ENCODE measurements at regions not wholly inside any gene's neighbourhood (a gene's known extent, or its start where the extent isn't known, plus 50 kb on each side); places are given as distances from the start of the nearest gene placed in this dataset.

DNA sequence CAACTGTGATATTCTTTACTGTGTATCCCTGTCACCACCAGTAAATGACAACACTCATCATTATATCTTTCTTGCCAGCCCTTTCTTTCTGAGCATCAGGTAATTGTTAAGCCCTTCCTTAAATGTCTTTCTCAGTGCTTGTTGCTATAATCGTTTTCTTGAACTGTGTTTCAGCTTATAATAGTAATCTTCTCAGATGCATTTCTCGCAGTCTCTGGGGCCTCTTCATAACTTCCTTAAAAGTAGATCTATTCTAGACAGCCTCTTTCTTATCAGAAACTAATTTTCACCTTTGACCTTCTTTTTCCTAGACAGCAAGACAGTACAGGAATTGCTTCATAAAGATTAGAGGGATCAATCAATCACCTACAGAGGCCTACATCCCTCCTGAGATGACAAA is 648.1 kb downstream of the CPS1 start:
- TF ChIP-seq EZH2 (IDR thresholded peaks at IDR 0.05; ENCODE audit: low read length) = no peak
- TF ChIP-seq, protein P1, sequence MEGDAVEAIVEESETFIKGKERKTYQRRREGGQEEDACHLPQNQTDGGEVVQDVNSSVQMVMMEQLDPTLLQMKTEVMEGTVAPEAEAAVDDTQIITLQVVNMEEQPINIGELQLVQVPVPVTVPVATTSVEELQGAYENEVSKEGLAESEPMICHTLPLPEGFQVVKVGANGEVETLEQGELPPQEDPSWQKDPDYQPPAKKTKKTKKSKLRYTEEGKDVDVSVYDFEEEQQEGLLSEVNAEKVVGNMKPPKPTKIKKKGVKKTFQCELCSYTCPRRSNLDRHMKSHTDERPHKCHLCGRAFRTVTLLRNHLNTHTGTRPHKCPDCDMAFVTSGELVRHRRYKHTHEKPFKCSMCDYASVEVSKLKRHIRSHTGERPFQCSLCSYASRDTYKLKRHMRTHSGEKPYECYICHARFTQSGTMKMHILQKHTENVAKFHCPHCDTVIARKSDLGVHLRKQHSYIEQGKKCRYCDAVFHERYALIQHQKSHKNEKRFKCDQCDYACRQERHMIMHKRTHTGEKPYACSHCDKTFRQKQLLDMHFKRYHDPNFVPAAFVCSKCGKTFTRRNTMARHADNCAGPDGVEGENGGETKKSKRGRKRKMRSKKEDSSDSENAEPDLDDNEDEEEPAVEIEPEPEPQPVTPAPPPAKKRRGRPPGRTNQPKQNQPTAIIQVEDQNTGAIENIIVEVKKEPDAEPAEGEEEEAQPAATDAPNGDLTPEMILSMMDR (optimal IDR thresholded peaks at IDR 0.05 in 1 of 3, IDR thresholded peaks at IDR 0.05 in 1 of 3, conservative IDR thresholded peaks at IDR 0.05 in 1 of 3; ENCODE audit: extremely low read depth in 1 of 3, insufficient read depth in 2 of 3, low read length in 3 of 3) = no peak
- Histone ChIP-seq H3K4me1 (ENCODE audit: control insufficient read depth, extremely low read depth, insufficient read depth, low read length) (no peaks in the 10 kb centered on the region), H4K20me1 (ENCODE audit: control insufficient read depth, extremely low read depth, insufficient read depth, low read length) (no peaks in the 10 kb centered on the region), H3K9me1 (ENCODE audit: control insufficient read depth, extremely low read depth, insufficient read depth, low read length) (no peaks in the 10 kb centered on the region), H2AFZ (ENCODE audit: control insufficient read depth, low read length) (no peak overlapping the region), H3K9ac (ENCODE audit: control insufficient read depth, extremely low read depth, insufficient read depth, low read length) (no peak overlapping the region), H3K4me2 (ENCODE audit: control insufficient read depth, extremely low read depth, insufficient read depth, low read depth, low read length) (no peak overlapping the region), H3K4me3 (ENCODE audit: control insufficient read depth in 2 of 3, extremely low read depth in 1 of 3, insufficient read depth in 2 of 3, low read depth in 1 of 3, low read length in 3 of 3) (no peak overlapping the region), H3K79me2 (ENCODE audit: control insufficient read depth, insufficient read depth, low read length) (no peaks in the 10 kb centered on the region), H3K9me3 (ENCODE audit: control insufficient read depth, low read depth, low read length) (no peaks in the 10 kb centered on the region), H3K27ac (ENCODE audit: control insufficient read depth, insufficient read depth, low read length) (no peak overlapping the region), H3K27me3 (ENCODE audit: control insufficient read depth, extremely low read depth, insufficient read depth, low read length) (no peaks in the 10 kb centered on the region), H3K36me3 (ENCODE audit: control insufficient read depth in 2 of 2, extremely low read depth in 1 of 2, insufficient read depth in 2 of 2, low read length in 2 of 2) (no peaks in the 10 kb centered on the region)
- dilution Hi-C loops (cut with MboI; ENCODE audit: extremely low pct_ligation_motif_present, low sequenced_read_pairs) = no loop called here
- no peak for FAIRE-seq
- no peak for DNase-seq (ENCODE audit: low read depth, low spot score)

DNA sequence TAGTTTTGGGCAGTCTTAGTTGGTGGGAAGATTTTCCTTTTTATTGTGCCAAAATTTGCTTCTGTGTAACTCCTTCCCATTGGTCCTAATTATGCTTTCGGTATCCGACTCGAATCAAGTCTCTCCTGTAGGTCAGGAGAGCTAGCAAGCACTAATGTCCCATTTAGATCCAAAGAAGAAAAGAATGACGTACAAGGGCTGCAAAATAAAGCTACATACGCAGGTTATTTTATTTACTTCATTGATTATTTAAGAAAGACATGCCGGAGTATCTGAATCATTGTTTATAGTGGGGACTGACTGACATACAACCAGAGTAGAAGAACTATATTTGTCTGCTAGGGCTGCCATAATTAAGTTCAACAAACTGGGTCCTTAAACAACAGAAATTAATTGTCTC is 648.5 kb downstream of the CPS1 start:
- Histone ChIP-seq H2AFZ (ENCODE audit: control insufficient read depth, low read length) (no peak overlapping the region), H3K4me2 (ENCODE audit: control insufficient read depth, extremely low read depth, insufficient read depth, low read depth, low read length) (no peak overlapping the region), H3K9me3 (ENCODE audit: control insufficient read depth, low read depth, low read length) (no peaks in the 10 kb centered on the region), H3K36me3 (ENCODE audit: control insufficient read depth in 2 of 2, extremely low read depth in 1 of 2, insufficient read depth in 2 of 2, low read length in 2 of 2) (no peaks in the 10 kb centered on the region), H3K4me1 (ENCODE audit: control insufficient read depth, extremely low read depth, insufficient read depth, low read length) (no peaks in the 10 kb centered on the region), H3K9ac (ENCODE audit: control insufficient read depth, extremely low read depth, insufficient read depth, low read length) (no peak overlapping the region), H3K79me2 (ENCODE audit: control insufficient read depth, insufficient read depth, low read length) (no peaks in the 10 kb centered on the region), H3K27me3 (ENCODE audit: control insufficient read depth, extremely low read depth, insufficient read depth, low read length) (no peaks in the 10 kb centered on the region), H4K20me1 (ENCODE audit: control insufficient read depth, extremely low read depth, insufficient read depth, low read length) (no peaks in the 10 kb centered on the region), H3K9me1 (ENCODE audit: control insufficient read depth, extremely low read depth, insufficient read depth, low read length) (no peaks in the 10 kb centered on the region), H3K4me3 (ENCODE audit: control insufficient read depth in 2 of 3, extremely low read depth in 1 of 3, insufficient read depth in 2 of 3, low read depth in 1 of 3, low read length in 3 of 3) (no peak overlapping the region), H3K27ac (ENCODE audit: control insufficient read depth, insufficient read depth, low read length) (no peak overlapping the region)
- no peak for TF ChIP-seq EZH2 (IDR thresholded peaks at IDR 0.05; ENCODE audit: low read length)
- TF ChIP-seq, protein P1 (optimal IDR thresholded peaks at IDR 0.05 in 1 of 3, IDR thresholded peaks at IDR 0.05 in 1 of 3, conservative IDR thresholded peaks at IDR 0.05 in 1 of 3; ENCODE audit: extremely low read depth in 1 of 3, insufficient read depth in 2 of 3, low read length in 3 of 3) = no peak
- dilution Hi-C loops (cut with MboI; ENCODE audit: extremely low pct_ligation_motif_present, low sequenced_read_pairs) = no loop called here
- FAIRE-seq (no peak), DNase-seq (ENCODE audit: low read depth, low spot score) (no peak)

Measured in keratinocyte (primary cell).